Epidermal melanocyte (primary cell): ENCODE measurements at regions not wholly inside any gene's neighbourhood (a gene's known extent, or its start where the extent isn't known, plus 50 kb on each side); places are given as distances from the start of the nearest gene placed in this dataset.

Experiments
- DNase-seq: peaks from one replicate; pipeline ENCODE4 v3.0.0; 2011; ENCODE audit warnings: low spot score; ENCODE audit not compliant: insufficient read length

GRCh38 chr10:108791030-108791429 lies 1132.3 kb downstream of the XPNPEP1 start:
- DNase-seq: no peak

GRCh38 chr10:108789919-108790318 lies 1133.4 kb downstream of the XPNPEP1 start:
- no peak for DNase-seq

- DNase-seq: no peak
Measured at GRCh38 chr10:108789336-108789735, 1134.0 kb downstream of the XPNPEP1 start.

- no peak for DNase-seq
Measured at GRCh38 chr10:108788891-108789290, 1134.4 kb downstream of the XPNPEP1 start.

GRCh38 chr10:108787932-108788331 lies 1135.4 kb downstream of the XPNPEP1 start:
- no peak for DNase-seq

GRCh38 chr10:108785011-108785410 lies 1138.3 kb downstream of the XPNPEP1 start:
- no peak for DNase-seq

GRCh38 chr10:108784534-108784933 lies 1138.8 kb downstream of the XPNPEP1 start:
- no peak for DNase-seq

GRCh38 chr10:108783897-108784296 lies 1139.4 kb downstream of the XPNPEP1 start:
- DNase-seq: no peak

GRCh38 chr10:108782411-108782810 lies 1140.9 kb downstream of the XPNPEP1 start:
- no peak for DNase-seq

GRCh38 chr10:108779501-108779900 lies 1143.8 kb downstream of the XPNPEP1 start:
- DNase-seq: no peak

- no peak for DNase-seq
Measured at GRCh38 chr10:108775911-108776475, 1147.3 kb downstream of the XPNPEP1 start.

GRCh38 chr10:108771106-108771505 lies 1152.2 kb downstream of the XPNPEP1 start:
- no peak for DNase-seq

- DNase-seq: no peak
Measured at GRCh38 chr10:108765794-108766193, 1157.5 kb downstream of the XPNPEP1 start.

- no peak for DNase-seq
Measured at GRCh38 chr10:108757946-108758345, 1165.4 kb downstream of the XPNPEP1 start.

- no peak for DNase-seq
Measured at GRCh38 chr10:108755646-108756045, 1167.7 kb downstream of the XPNPEP1 start.

- DNase-seq: no peak
Measured at GRCh38 chr10:108753326-108753725, 1170.0 kb downstream of the XPNPEP1 start.

- no peak for DNase-seq
Measured at GRCh38 chr10:108749042-108749441, 1174.3 kb downstream of the XPNPEP1 start.

- DNase-seq: no peak
Measured at GRCh38 chr10:108736111-108736510, 1187.2 kb downstream of the XPNPEP1 start.

- DNase-seq: no peak
Measured at GRCh38 chr10:108735380-108735779, 1187.9 kb downstream of the XPNPEP1 start.

- DNase-seq: no peak
Measured at GRCh38 chr10:108721874-108722273, 1201.4 kb downstream of the XPNPEP1 start.

GRCh38 chr10:108716352-108716751 lies 1207.0 kb downstream of the XPNPEP1 start:
- DNase-seq: no peak

GRCh38 chr10:108709927-108710722 lies 1213.2 kb downstream of the XPNPEP1 start:
- no peak for DNase-seq

GRCh38 chr10:108708363-108708762 lies 1214.9 kb downstream of the XPNPEP1 start:
- no peak for DNase-seq
